ENCODE measurements at regions not wholly inside any gene's neighbourhood (a gene's known extent, or its start where the extent isn't known, plus 50 kb on each side); places are given as distances from the start of the nearest gene placed in this dataset.

GRCh38 chr5:97918057-97918456 lies 735.0 kb upstream of the RIOK2 start:
- TF ChIP-seq CTCF (IDR thresholded peaks at IDR 0.05) (no peak), POLR2A (IDR thresholded peaks at IDR 0.05) (no peak)

Data from uterus (tissue), 2 donors.